Liver (tissue), 8 donors: ENCODE measurements at regions not wholly inside any gene's neighbourhood (a gene's known extent, or its start where the extent isn't known, plus 50 kb on each side); places are given as distances from the start of the nearest gene placed in this dataset.

ENCODE experiments used
- DNase-seq: peaks from one replicate; pipeline ENCODE4 v3.0.0-alpha.2; 2017; ENCODE audit warnings: low spot score
- H3K27ac ChIP-seq, 2 donors: one replicate each; pipeline ENCODE4 v1.7.0; 2013; ENCODE audit warnings: inconsistent platforms in 2 of 2, low read length in 2 of 2, control low read depth in 1 of 2, low read depth in 1 of 2, mild to moderate bottlenecking in 1 of 2
- H3K27me3 ChIP-seq, 4 donors: one replicate each; pipeline versions ENCODE4 v1.6.1 to v1.7.0; 2013; ENCODE audit warnings: low read length in 3 of 4, inconsistent platforms in 1 of 4, mild to moderate bottlenecking in 1 of 4, moderate library complexity in 1 of 4; ENCODE audit not compliant: control insufficient read depth in 4 of 4, insufficient read depth in 4 of 4
- H3K36me3 ChIP-seq, 4 donors: one replicate each; pipeline versions ENCODE4 v1.6.1 to v1.7.0; 2013; ENCODE audit warnings: low read length in 3 of 4, mild to moderate bottlenecking in 3 of 4, low read depth in 1 of 4, moderate library complexity in 1 of 4; ENCODE audit not compliant: control insufficient read depth in 4 of 4, insufficient read depth in 3 of 4
- H3K4me1 ChIP-seq, 4 donors: one replicate each; pipeline versions ENCODE4 v1.6.1 to v1.7.0; 2013; ENCODE audit warnings: low read length in 3 of 4, mild to moderate bottlenecking in 3 of 4, moderate library complexity in 1 of 4; ENCODE audit not compliant: control insufficient read depth in 4 of 4, insufficient read depth in 4 of 4
- H3K4me3 ChIP-seq, 3 donors: one replicate each; pipeline versions ENCODE4 v1.6.1 to v1.7.0; 2013; ENCODE audit warnings: low read length in 3 of 3, control low read depth in 1 of 3, low read depth in 1 of 3, mild to moderate bottlenecking in 1 of 3
- H3K9ac ChIP-seq, 2 donors: one replicate each; pipeline ENCODE4 v1.7.0; 2013; ENCODE audit warnings: low read length in 2 of 2, mild to moderate bottlenecking in 2 of 2, moderate library complexity in 2 of 2, control low read depth in 1 of 2, low read depth in 1 of 2
- H3K9me3 ChIP-seq, 4 donors: one replicate each; pipeline versions ENCODE4 v1.6.1 to v1.7.0; 2013; ENCODE audit warnings: low read length in 3 of 4; ENCODE audit not compliant: control insufficient read depth in 4 of 4
- ATF3 ChIP-seq: IDR thresholded peaks from 2 replicates; pipeline ENCODE4 v1.6.1; 2016; ENCODE audit warnings: antibody characterized with exemption
- CTCF ChIP-seq: fragments of 150-350 bp; IDR thresholded peaks from 2 replicates; pipeline ENCODE4 v1.5.1; 2017; ENCODE audit warnings: improper control_type of control experiment, low read depth, low read length; ENCODE audit not compliant: missing input control
- EGR1 ChIP-seq, 2 donors: IDR thresholded peaks; 2 replicates each; pipeline ENCODE4 v1.6.1; 2016 to 2018; ENCODE audit warnings: antibody characterized with exemption in 2 of 2, low read depth in 2 of 2
- FOXA1 ChIP-seq: IDR thresholded peaks from 2 replicates; pipeline ENCODE4 v1.6.1; 2016; ENCODE audit warnings: antibody characterized with exemption
- FOXA2 ChIP-seq: IDR thresholded peaks from 2 replicates; pipeline ENCODE4 v1.6.1; 2016; ENCODE audit warnings: antibody characterized with exemption
- GABPA ChIP-seq, 2 donors: IDR thresholded peaks in 1 of 2; conservative IDR thresholded peaks in 1 of 2; 2 replicates each; pipeline ENCODE4 v1.6.1; 2016; ENCODE audit warnings: antibody characterized with exemption in 2 of 2, mild to moderate bottlenecking in 1 of 2, moderate library complexity in 1 of 2
- HNF4A ChIP-seq, 2 donors: conservative IDR thresholded peaks; 2 replicates each; pipeline ENCODE4 v1.6.1; 2016; ENCODE audit warnings: antibody characterized with exemption in 2 of 2, mild to moderate bottlenecking in 2 of 2
- HNF4G ChIP-seq: IDR thresholded peaks from 2 replicates; pipeline ENCODE4 v1.6.1; 2016; ENCODE audit warnings: antibody characterized with exemption
- JUND ChIP-seq, 2 donors: IDR thresholded peaks; 2 replicates each; pipeline ENCODE4 v1.6.1; 2016; ENCODE audit warnings: antibody characterized with exemption in 2 of 2
- MAX ChIP-seq: IDR thresholded peaks from 2 replicates; pipeline ENCODE4 v1.6.1; 2016; ENCODE audit warnings: antibody characterized with exemption
- NR2F2 ChIP-seq: IDR thresholded peaks from 2 replicates; pipeline ENCODE4 v1.6.1; 2016; ENCODE audit warnings: antibody characterized with exemption
- RAD21 ChIP-seq, 2 donors: IDR thresholded peaks; 2 replicates each; pipeline ENCODE4 v1.6.1; 2016; ENCODE audit warnings: antibody characterized with exemption in 2 of 2, mild to moderate bottlenecking in 2 of 2
- REST ChIP-seq: IDR thresholded peaks from 2 replicates; pipeline ENCODE4 v1.6.1; 2016; ENCODE audit warnings: antibody characterized with exemption, mild to moderate bottlenecking
- RXRA ChIP-seq, 2 donors: IDR thresholded peaks; 2 replicates each; pipeline ENCODE4 v1.6.1; 2017 to 2018; ENCODE audit warnings: antibody characterized with exemption in 2 of 2, mild to moderate bottlenecking in 1 of 2
- SP1 ChIP-seq: IDR thresholded peaks from 2 replicates; pipeline ENCODE4 v1.6.1; 2018; ENCODE audit warnings: antibody characterized with exemption, mild to moderate bottlenecking
- TAF1 ChIP-seq: conservative IDR thresholded peaks from 2 replicates; pipeline ENCODE4 v1.6.1; 2016; ENCODE audit warnings: antibody characterized with exemption, mild to moderate bottlenecking
- YY1 ChIP-seq: IDR thresholded peaks from 2 replicates; pipeline ENCODE4 v1.6.1; 2016; ENCODE audit warnings: antibody characterized with exemption, mild to moderate bottlenecking
- ZBTB33 ChIP-seq: IDR thresholded peaks from 2 replicates; pipeline ENCODE4 v1.6.1; 2016; ENCODE audit warnings: antibody characterized with exemption
- WGBS: extraction: QIAGEN DNeasy Blood & Tissue Kit; methylation state at CpG from one replicate; pipeline ENCODE4 v1.1.7; 2013; 5-methylcytosine and 5-hydroxymethylcytosine counted together
- donor health status: healthy.
- donor health status: healthy.
- donor health status: healthy.
- donor health status: healthy.
- donor health status: healthy.

- TF ChIP-seq ZBTB33 (no peak), JUND (IDR thresholded peaks at IDR 0.05) (no peak), RAD21 (IDR thresholded peaks at IDR 0.05) (no peak), HNF4G (no peak)
Measured at GRCh38 chr4:32030406-32030805, 1310.2 kb downstream of the PCDH7 start (continued).

GRCh38 chr4:32031026-32031425 is 1310.9 kb downstream of the PCDH7 start:
- TF ChIP-seq ATF3 (no peak), EGR1 (IDR thresholded peaks at IDR 0.05; ENCODE audit: low read depth in 2 of 2) (no peak), FOXA2 (no peak), SP1 (no peak), MAX (no peak), YY1 (no peak), TAF1 (no peak), RAD21 (IDR thresholded peaks at IDR 0.05) (no peak), REST (no peak), GABPA (IDR thresholded peaks at IDR 0.05 in 1 of 2, conservative IDR thresholded peaks at IDR 0.05 in 1 of 2) (no peak), FOXA1 (no peak), JUND (IDR thresholded peaks at IDR 0.05) (no peak), HNF4A (conservative IDR thresholded peaks at IDR 0.05) (no peak), HNF4G (no peak), NR2F2 (no peak), ZBTB33 (no peak), RXRA (IDR thresholded peaks at IDR 0.05) (no peak), CTCF (no peak)
- WGBS, result 72% methylated on average over 2 of the region's 2 CpGs
- H3K36me3 ChIP-seq, result no peaks in the 10 kb centered on the region
- H3K9me3 ChIP-seq, result no peaks in the 10 kb centered on the region
- H3K4me3 ChIP-seq, result no peak overlapping the region
- peaks cover 0 to 1% (median 0%) of the 10 kb centered on the region in 4 donors for H3K4me1 ChIP-seq
- DNase-seq, result no peak
- no peak overlapping the region for H3K9ac ChIP-seq
- H3K27ac ChIP-seq, result no peak overlapping the region
- H3K27me3 ChIP-seq, result no peaks in the 10 kb centered on the region
